Ovary (tissue), 7 donors: ENCODE measurements at regions not wholly inside any gene's neighbourhood (a gene's known extent, or its start where the extent isn't known, plus 50 kb on each side); places are given as distances from the start of the nearest gene placed in this dataset.

Experiments
- DNase-seq, 5 donors: peaks; one replicate each; pipeline ENCODE4 v3.0.0-alpha.2; 2019 to 2020
- H3K27ac ChIP-seq, 2 donors: fragments of 200-600 bp; one replicate each; pipeline versions ENCODE4 v1.5.1 to v1.8.0; 2019 to 2022
- H3K27me3 ChIP-seq: fragments of 200-600 bp; one replicate; pipeline ENCODE4 v1.8.0; 2022
- H3K36me3 ChIP-seq: fragments of 200-600 bp; sonication (generic); one replicate; pipeline ENCODE4 v1.5.1; 2019
- H3K4me1 ChIP-seq: one replicate; pipeline ENCODE4 v1.8.1; 2013; ENCODE audit warnings: mild to moderate bottlenecking, moderate library complexity; ENCODE audit not compliant: insufficient read depth
- H3K4me3 ChIP-seq: fragments of 200-600 bp; sonication (generic); one replicate; pipeline ENCODE4 v1.5.1; 2017
- H3K9me3 ChIP-seq, 2 donors: fragments of 200-600 bp in 1 of 2; sonication (generic) in 1 of 2; one replicate each; pipeline versions ENCODE4 v1.5.1 to v1.8.1; 2013 to 2019; ENCODE audit warnings: mild to moderate bottlenecking in 1 of 2, moderate library complexity in 1 of 2
- EP300 ChIP-seq: sonication (generic); formaldehyde crosslinking; IDR thresholded peaks from one replicate; pipeline ENCODE4 v1.6.1; 2017; ENCODE audit warnings: antibody characterized with exemption
- POLR2A ChIP-seq: fragments of 450-650 bp; IDR thresholded peaks from one replicate; pipeline ENCODE4 v1.6.1; 2017; ENCODE audit warnings: antibody characterized with exemption, mild to moderate bottlenecking, moderate library complexity
- whole genome bisulfite sequencing, 3 donors: extraction: QIAGEN DNeasy Blood & Tissue Kit in 1 of 3; methylation state at CpG; one replicate each; pipeline versions ENCODE4 v1.1.5 to v1.1.7; 2013 to 2017; 5-methylcytosine and 5-hydroxymethylcytosine counted together
- intact Hi-C, 4 donors: fragments of 100-400 bp; cut with DNase I; formaldehyde crosslinking; loops; one replicate each; pipeline versions ENCODE4 v1.11.0 to v1.15.1; 2022 to 2023
- TF ChIP-seq, protein P1 (sequence below), 3 donors: fragments of 450-650 bp in 2 of 3; fragments of 200-600 bp in 1 of 3; IDR thresholded peaks; one replicate each; pipeline versions ENCODE4 v1.5.1 to v1.8.0; 2016 to 2022; ENCODE audit warnings: antibody characterized with exemption in 3 of 3, mild to moderate bottlenecking in 1 of 3
- donor health status: DM: no; HTN: no; CAD: no; lungs with moderate emphysema.
- donor health status: DM: no; HTN: no; CAD: no.
- donor health status: Bipolar disorder and iron deficiency.
- donor health status: DM: no; HTN: no; CAD: no.
- donor health status: DM: yes; HTN: yes; CAD: no.

DNA sequence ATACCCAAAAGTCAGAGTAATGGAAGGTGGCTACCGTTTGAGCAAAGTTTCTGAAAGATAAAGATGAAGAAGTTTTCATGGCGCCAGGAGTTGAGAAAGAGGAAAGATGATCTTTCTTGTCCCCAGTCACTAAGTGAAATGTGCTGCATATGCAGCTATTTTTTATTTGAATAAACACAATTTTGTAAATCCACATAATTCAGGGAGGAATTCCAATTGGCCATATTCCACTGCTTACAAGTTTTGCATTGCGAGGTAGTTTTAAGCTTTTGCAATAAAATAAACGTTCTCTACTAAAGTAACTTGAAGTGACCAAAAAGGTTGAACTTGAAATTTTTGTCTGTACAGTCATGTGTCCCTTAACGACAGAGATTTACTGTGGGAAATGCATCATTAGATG lies 139.3 kb upstream of the VCX2 start:
- TF ChIP-seq POLR2A (no peak), EP300 (no peak)
- TF ChIP-seq, protein P1, sequence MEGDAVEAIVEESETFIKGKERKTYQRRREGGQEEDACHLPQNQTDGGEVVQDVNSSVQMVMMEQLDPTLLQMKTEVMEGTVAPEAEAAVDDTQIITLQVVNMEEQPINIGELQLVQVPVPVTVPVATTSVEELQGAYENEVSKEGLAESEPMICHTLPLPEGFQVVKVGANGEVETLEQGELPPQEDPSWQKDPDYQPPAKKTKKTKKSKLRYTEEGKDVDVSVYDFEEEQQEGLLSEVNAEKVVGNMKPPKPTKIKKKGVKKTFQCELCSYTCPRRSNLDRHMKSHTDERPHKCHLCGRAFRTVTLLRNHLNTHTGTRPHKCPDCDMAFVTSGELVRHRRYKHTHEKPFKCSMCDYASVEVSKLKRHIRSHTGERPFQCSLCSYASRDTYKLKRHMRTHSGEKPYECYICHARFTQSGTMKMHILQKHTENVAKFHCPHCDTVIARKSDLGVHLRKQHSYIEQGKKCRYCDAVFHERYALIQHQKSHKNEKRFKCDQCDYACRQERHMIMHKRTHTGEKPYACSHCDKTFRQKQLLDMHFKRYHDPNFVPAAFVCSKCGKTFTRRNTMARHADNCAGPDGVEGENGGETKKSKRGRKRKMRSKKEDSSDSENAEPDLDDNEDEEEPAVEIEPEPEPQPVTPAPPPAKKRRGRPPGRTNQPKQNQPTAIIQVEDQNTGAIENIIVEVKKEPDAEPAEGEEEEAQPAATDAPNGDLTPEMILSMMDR (IDR thresholded peaks at IDR 0.05), result no peak
- no peak overlapping the region for H3K27ac ChIP-seq
- DNase-seq, result no peak
- no peaks in the 10 kb centered on the region for H3K36me3 ChIP-seq
- intact Hi-C loops, result no loop called here
- H3K27me3 ChIP-seq, result no peaks in the 10 kb centered on the region
- no peak overlapping the region for H3K4me3 ChIP-seq
- WGBS, 3 donors, result 62 to 77% (median 74%) methylated on average over 5 of the region's 5 CpGs
- no peaks in the 10 kb centered on the region for H3K9me3 ChIP-seq
- no peaks in the 10 kb centered on the region for H3K4me1 ChIP-seq

DNA sequence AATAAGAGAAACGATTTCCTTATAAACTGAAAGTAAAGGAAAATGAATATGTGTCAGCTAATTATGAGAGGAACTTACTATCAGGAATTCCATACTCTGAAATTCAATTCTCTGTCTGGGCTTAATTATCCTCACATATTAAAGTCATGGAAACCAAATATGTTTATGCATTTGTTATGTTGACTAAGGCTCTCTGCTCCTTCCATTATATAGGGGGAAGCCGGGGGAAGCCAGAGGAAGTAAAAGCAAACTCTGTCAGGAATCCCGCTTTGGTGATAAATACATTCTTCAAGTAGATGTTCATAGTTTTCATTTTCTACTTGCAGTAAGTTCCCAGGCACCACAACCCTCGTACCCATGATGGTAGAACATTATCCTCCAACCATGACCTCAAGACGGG lies 142.8 kb upstream of the VCX2 start:
- TF ChIP-seq, protein P1 (IDR thresholded peaks at IDR 0.05), result no peak
- no peak for TF ChIP-seq EP300
- TF ChIP-seq POLR2A, result no peak
- no peaks in the 10 kb centered on the region for H3K36me3 ChIP-seq
- 81 to 85% (median 81%) methylated on average over 5 of the region's 5 CpGs for WGBS, 3 donors
- no peak overlapping the region for H3K4me3 ChIP-seq
- H3K4me1 ChIP-seq, result no peaks in the 10 kb centered on the region
- no peak overlapping the region for H3K27ac ChIP-seq
- DNase-seq, result no peak
- no peaks in the 10 kb centered on the region for H3K27me3 ChIP-seq
- H3K9me3 ChIP-seq, result no peaks in the 10 kb centered on the region
- intact Hi-C loops, result no loop called here

DNA sequence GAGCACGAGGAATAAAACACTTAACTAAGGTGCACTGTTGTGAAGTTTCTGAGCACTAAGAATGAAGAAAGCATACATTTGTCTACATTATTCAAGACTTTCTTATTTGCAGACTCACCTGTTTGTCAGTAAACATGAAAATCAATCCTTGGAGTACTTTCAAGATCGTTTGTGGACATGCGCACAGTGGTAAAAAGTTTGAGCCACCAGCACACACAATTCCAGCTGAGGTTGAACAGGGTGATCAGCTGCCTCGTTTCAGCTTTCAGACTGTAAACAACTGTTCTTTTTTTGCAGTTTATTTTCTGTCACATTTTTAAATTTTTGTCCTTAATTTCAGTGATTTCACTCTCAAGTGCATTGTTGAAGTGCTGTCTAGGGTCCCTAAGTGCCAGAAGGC lies 143.8 kb upstream of the VCX2 start:
- no peak for TF ChIP-seq EP300
- no peak for TF ChIP-seq POLR2A
- TF ChIP-seq, protein P1 (IDR thresholded peaks at IDR 0.05), result no peak
- intact Hi-C loops, result no loop called here
- H3K36me3 ChIP-seq, result no peaks in the 10 kb centered on the region
- H3K4me3 ChIP-seq, result no peak overlapping the region
- H3K27ac ChIP-seq, result no peak overlapping the region
- no peaks in the 10 kb centered on the region for H3K27me3 ChIP-seq
- 76 to 85% (median 78%) methylated on average over 4 of the region's 4 CpGs for WGBS, 3 donors
- no peaks in the 10 kb centered on the region for H3K4me1 ChIP-seq
- H3K9me3 ChIP-seq, result no peaks in the 10 kb centered on the region
- no peak for DNase-seq

DNA sequence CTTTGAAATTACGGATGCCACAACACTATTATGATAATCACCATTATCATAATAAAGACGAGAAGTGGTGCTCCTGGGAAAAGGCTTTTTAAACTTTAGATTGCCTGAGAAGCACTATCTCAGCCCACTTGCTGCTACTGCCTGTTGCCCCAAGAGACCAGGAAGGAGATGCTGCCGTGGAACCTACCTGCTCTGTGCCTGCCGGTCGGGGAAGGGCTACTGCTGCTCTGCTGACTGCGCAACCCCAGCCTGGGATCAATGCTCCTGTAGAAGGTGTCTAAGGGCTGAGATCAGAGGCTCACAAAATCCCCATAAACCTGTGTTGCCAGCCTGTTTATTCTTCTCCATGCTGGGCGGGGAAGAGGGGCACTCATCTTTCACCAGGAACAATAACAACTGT lies 145.3 kb upstream of the VCX3B start:
- no peak overlapping the region for H3K27ac ChIP-seq
- TF ChIP-seq EP300 (no peak), POLR2A (no peak)
- no peaks in the 10 kb centered on the region for H3K9me3 ChIP-seq
- intact Hi-C loops, result no loop called here
- H3K4me3 ChIP-seq, result no peak overlapping the region
- no peaks in the 10 kb centered on the region for H3K36me3 ChIP-seq
- no peak for DNase-seq
- H3K4me1 ChIP-seq, result no peaks in the 10 kb centered on the region
- 60 to 65% (median 65%) methylated on average over 7 of the region's 7 CpGs for WGBS, 3 donors
- no peaks in the 10 kb centered on the region for H3K27me3 ChIP-seq

DNA sequence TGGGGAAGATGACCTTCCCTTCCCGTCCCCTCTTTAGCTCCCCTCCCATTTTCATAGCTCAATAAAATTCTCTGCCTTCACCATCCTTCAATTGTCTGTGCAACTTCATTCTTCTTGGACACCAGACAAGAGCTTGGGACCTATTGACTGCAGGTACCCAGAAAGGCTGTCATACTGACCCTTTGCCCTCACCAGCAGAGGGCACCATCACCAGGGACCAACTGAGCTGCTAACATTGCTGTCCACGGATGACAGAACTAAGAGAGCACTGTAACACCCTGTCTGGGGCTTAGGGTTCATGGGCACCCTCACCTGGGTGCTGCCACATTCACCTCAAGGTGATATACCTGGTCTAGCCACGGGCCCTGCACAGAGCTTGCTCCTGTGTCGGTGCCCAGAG lies 141.3 kb upstream of the VCX3B start:
- 79 to 88% (median 83%) methylated on average over 4 of the region's 4 CpGs for WGBS, 3 donors
- TF ChIP-seq, protein P1 (IDR thresholded peaks at IDR 0.05), result no peak
- TF ChIP-seq EP300 (no peak), POLR2A (no peak)
- H3K4me1 ChIP-seq, result no peaks in the 10 kb centered on the region
- H3K27ac ChIP-seq, result no peak overlapping the region
- no peak for DNase-seq
- intact Hi-C loops, result no loop called here
- H3K4me3 ChIP-seq, result no peak overlapping the region
- no peaks in the 10 kb centered on the region for H3K36me3 ChIP-seq
- no peaks in the 10 kb centered on the region for H3K27me3 ChIP-seq
- no peaks in the 10 kb centered on the region for H3K9me3 ChIP-seq
